ENCODE measurements at regions not wholly inside any gene's neighbourhood (a gene's known extent, or its start where the extent isn't known, plus 50 kb on each side); places are given as distances from the start of the nearest gene placed in this dataset.
"Not testable (repeated sequence)": the region's sequence is repeated elsewhere in the genome, so short reads cannot be mapped to it uniquely, and the experiment has no call there.

GRCh38 chr14:87305345-87305744 is 687.6 kb downstream of the GALC start:
- intact Hi-C loops (cut with DNase I), result no loop called here
- no peak for ATAC-seq
- no peak for DNase-seq (ENCODE audit: low spot score)

GRCh38 chr14:87304404-87304803 is 688.6 kb downstream of the GALC start:
- ATAC-seq, result no peak
- no peak for DNase-seq (ENCODE audit: low spot score)
- intact Hi-C loops (cut with DNase I), result no loop called here

- intact Hi-C loops (cut with DNase I), result no loop called here
- ATAC-seq, result no peak
- DNase-seq (ENCODE audit: low spot score), result no peak
Observed at GRCh38 chr14:87286826-87287225, 706.2 kb downstream of the GALC start.

GRCh38 chr14:87286191-87286590 is 706.8 kb downstream of the GALC start:
- intact Hi-C loops (cut with DNase I), result no loop called here
- DNase-seq (ENCODE audit: low spot score) (no peak), ATAC-seq (no peak)

GRCh38 chr14:87285506-87285905 is 707.5 kb downstream of the GALC start:
- ATAC-seq (no peak), DNase-seq (ENCODE audit: low spot score) (no peak)
- intact Hi-C loops (cut with DNase I), result no loop called here

GRCh38 chr14:87283547-87283946 is 709.4 kb downstream of the GALC start:
- ATAC-seq (no peak), DNase-seq (ENCODE audit: low spot score) (no peak)
- intact Hi-C loops (cut with DNase I), result no loop called here

- ATAC-seq (no peak), DNase-seq (ENCODE audit: low spot score) (no peak)
- intact Hi-C loops (cut with DNase I), result no loop called here
Observed at GRCh38 chr14:87282266-87282665, 710.7 kb downstream of the GALC start.

GRCh38 chr14:87278415-87278814 is 714.6 kb downstream of the GALC start:
- ATAC-seq, result no peak
- DNase-seq (ENCODE audit: low spot score), result no peak
- intact Hi-C loops (cut with DNase I), result no loop called here

- intact Hi-C loops (cut with DNase I), result no loop called here
- ATAC-seq (no peak), DNase-seq (ENCODE audit: low spot score) (no peak)
Observed at GRCh38 chr14:87271331-87271730, 721.7 kb downstream of the GALC start.

- DNase-seq (ENCODE audit: low spot score) (no peak), ATAC-seq (no peak)
- intact Hi-C loops (cut with DNase I), result no loop called here
Observed at GRCh38 chr14:87268997-87269396, 724.0 kb downstream of the GALC start.

- ATAC-seq (no peak), DNase-seq (ENCODE audit: low spot score) (no peak)
- intact Hi-C loops (cut with DNase I), result no loop called here
Observed at GRCh38 chr14:87264796-87265195, 728.2 kb downstream of the GALC start.

GRCh38 chr14:87264272-87264785 is 728.7 kb downstream of the GALC start:
- intact Hi-C loops (cut with DNase I), result no loop called here
- ATAC-seq (no peak), DNase-seq (ENCODE audit: low spot score) (no peak)

GRCh38 chr14:87261621-87262020 is 731.4 kb downstream of the GALC start:
- no peak for ATAC-seq
- intact Hi-C loops (cut with DNase I), result no loop called here

GRCh38 chr14:87260460-87260859 is 732.5 kb downstream of the GALC start:
- intact Hi-C loops (cut with DNase I), result no loop called here
- DNase-seq (ENCODE audit: low spot score) (no peak), ATAC-seq (no peak)

More at GRCh38 chr14:87261621-87262020, 731.4 kb downstream of the GALC start:
- DNase-seq (ENCODE audit: low spot score), result no peak

GRCh38 chr14:87257421-87257820 is 735.6 kb downstream of the GALC start:
- ATAC-seq (no peak), DNase-seq (ENCODE audit: low spot score) (no peak)
- intact Hi-C loops (cut with DNase I), result no loop called here

GRCh38 chr14:87255058-87255457 is 737.9 kb downstream of the GALC start:
- DNase-seq (ENCODE audit: low spot score), result no peak
- intact Hi-C loops (cut with DNase I), result no loop called here
- ATAC-seq, result no peak

- intact Hi-C loops (cut with DNase I), result no loop called here
- no peak for ATAC-seq
- no peak for DNase-seq (ENCODE audit: low spot score)
Observed at GRCh38 chr14:87254331-87254874, 738.6 kb downstream of the GALC start.

GRCh38 chr14:87253791-87254190 is 739.2 kb downstream of the GALC start:
- DNase-seq (ENCODE audit: low spot score); ATAC-seq; intact Hi-C loops (cut with DNase I): not testable (repeated sequence)

GRCh38 chr14:87252103-87252502 is 740.9 kb downstream of the GALC start:
- DNase-seq (ENCODE audit: low spot score) (no peak), ATAC-seq (no peak)
- intact Hi-C loops (cut with DNase I), result no loop called here

- ATAC-seq, result no peak
- intact Hi-C loops (cut with DNase I), result no loop called here
- DNase-seq (ENCODE audit: low spot score), result no peak
Observed at GRCh38 chr14:87251011-87251410, 742.0 kb downstream of the GALC start.

- intact Hi-C loops (cut with DNase I), result no loop called here
- ATAC-seq (no peak), DNase-seq (ENCODE audit: low spot score) (no peak)
Observed at GRCh38 chr14:87241018-87241768, 751.8 kb downstream of the GALC start.

All from sciatic nerve (tissue), 2 donors.